ENCODE measurements at regions not wholly inside any gene's neighbourhood (a gene's known extent, or its start where the extent isn't known, plus 50 kb on each side); places are given as distances from the start of the nearest gene placed in this dataset.

- DNase-seq (ENCODE audit: low spot score) = no peak
These were observed 1159.1 kb downstream of the PCDH9 start for GRCh38 chr13:66071029-66071428.

- DNase-seq (ENCODE audit: low spot score) = no peak
These were observed 1160.6 kb downstream of the PCDH9 start for GRCh38 chr13:66069570-66069969.

- no peak for DNase-seq (ENCODE audit: low spot score)
These were observed 1161.5 kb downstream of the PCDH9 start for GRCh38 chr13:66068683-66069082.

- DNase-seq (ENCODE audit: low spot score) = no peak
These were observed 1181.2 kb downstream of the PCDH9 start for GRCh38 chr13:66048888-66049287.

- DNase-seq (ENCODE audit: low spot score) = no peak
These were observed 1189.6 kb downstream of the PCDH9 start for GRCh38 chr13:66040506-66040905.

GRCh38 chr13:66037096-66037495, 1193.0 kb downstream of the PCDH9 start:
- DNase-seq (ENCODE audit: low spot score) = no peak

GRCh38 chr13:66036636-66037035, 1193.5 kb downstream of the PCDH9 start:
- no peak for DNase-seq (ENCODE audit: low spot score)

- DNase-seq (ENCODE audit: low spot score) = no peak
These were observed 1194.0 kb downstream of the PCDH9 start for GRCh38 chr13:66036024-66036614.

GRCh38 chr13:66033924-66034323, 1196.2 kb downstream of the PCDH9 start:
- DNase-seq (ENCODE audit: low spot score) = no peak

- DNase-seq (ENCODE audit: low spot score) = no peak
These were observed 1208.3 kb downstream of the PCDH9 start for GRCh38 chr13:66021846-66022245.

- DNase-seq (ENCODE audit: low spot score) = no peak
These were observed 1215.4 kb downstream of the PCDH9 start for GRCh38 chr13:66014771-66015170.

GRCh38 chr13:66009241-66009640, 1220.9 kb downstream of the PCDH9 start:
- no peak for DNase-seq (ENCODE audit: low spot score)

GRCh38 chr13:66003558-66003957, 1226.6 kb downstream of the PCDH9 start:
- DNase-seq (ENCODE audit: low spot score) = no peak

GRCh38 chr13:66001140-66001539, 1229.0 kb downstream of the PCDH9 start:
- no peak for DNase-seq (ENCODE audit: low spot score)

GRCh38 chr13:65999411-65999810, 1230.7 kb downstream of the PCDH9 start:
- DNase-seq (ENCODE audit: low spot score) = no peak

- DNase-seq (ENCODE audit: low spot score) = no peak
These were observed 1239.5 kb downstream of the PCDH9 start for GRCh38 chr13:65990684-65991083.

- DNase-seq (ENCODE audit: low spot score) = no peak
These were observed 1244.5 kb downstream of the PCDH9 start for GRCh38 chr13:65985612-65986011.

- no peak for DNase-seq (ENCODE audit: low spot score)
These were observed 1252.6 kb downstream of the PCDH9 start for GRCh38 chr13:65977525-65977924.

GRCh38 chr13:65971541-65971940, 1258.6 kb downstream of the PCDH9 start:
- no peak for DNase-seq (ENCODE audit: low spot score)

GRCh38 chr13:65966991-65967451, 1263.1 kb downstream of the PCDH9 start:
- DNase-seq (ENCODE audit: low spot score) = no peak

- no peak for DNase-seq (ENCODE audit: low spot score)
These were observed 1264.6 kb downstream of the PCDH9 start for GRCh38 chr13:65965501-65965900.

- no peak for DNase-seq (ENCODE audit: low spot score)
These were observed 1265.5 kb downstream of the PCDH9 start for GRCh38 chr13:65964672-65965071.

- no peak for DNase-seq (ENCODE audit: low spot score)
These were observed 1270.8 kb downstream of the PCDH9 start for GRCh38 chr13:65959305-65959704.

GRCh38 chr13:65946387-65946786, 1283.7 kb downstream of the PCDH9 start:
- DNase-seq (ENCODE audit: low spot score) = no peak

- no peak for DNase-seq (ENCODE audit: low spot score)
These were observed 1286.4 kb downstream of the PCDH9 start for GRCh38 chr13:65943708-65944107.

Data from activated CD4-positive, alpha-beta T cell treated with anti-CD3 and anti-CD28 coated beads, Interleukin-2, Interleukin-4, amounts not matched to agents 100 ng/mL and 50 ng/mL, durations not matched to agents 16 hours and 8 hours (primary cell).